CD8-positive, alpha-beta memory T cell (primary cell): ENCODE measurements at regions not wholly inside any gene's neighbourhood (a gene's known extent, or its start where the extent isn't known, plus 50 kb on each side); places are given as distances from the start of the nearest gene placed in this dataset.

Experiments used
- CTCF ChIA-PET: fragments of 350-600 bp; sonication (Branson Sonifier 250); formaldehyde crosslinking; loops from one replicate; lab custom pipeline; 2021; ENCODE audit warnings: antibody characterized with exemption; lab: Charles Lee
- POLR2A ChIA-PET: fragments of 350-600 bp; sonication (Branson Sonifier 250); formaldehyde crosslinking; loops from one replicate; lab custom pipeline; 2021; ENCODE audit warnings: antibody characterized with exemption; lab: Charles Lee
- DNase-seq, 5 donors: peaks; one replicate each; pipeline versions ENCODE4 v3.0.0 to v3.0.0-alpha.2; 2020 to 2022; ENCODE audit warnings: mixed read lengths in 1 of 5
- H3K27ac ChIP-seq: one replicate; pipeline ENCODE4 v1.7.0; 2013; ENCODE audit warnings: low read depth, mild to moderate bottlenecking, low read length, moderate library complexity
- H3K27me3 ChIP-seq: 2 replicates; pipeline ENCODE4 v1.7.0; 2013; ENCODE audit warnings: low read length, mild to moderate bottlenecking; ENCODE audit not compliant: insufficient read depth, poor library complexity, severe bottlenecking
- H3K36me3 ChIP-seq: 2 replicates; pipeline ENCODE4 v1.7.0; 2013; ENCODE audit warnings: mild to moderate bottlenecking, low read length, moderate library complexity; ENCODE audit not compliant: insufficient read depth
- H3K4me1 ChIP-seq: 2 replicates; pipeline ENCODE4 v1.7.0; 2013; ENCODE audit warnings: mild to moderate bottlenecking, low read length, moderate library complexity; ENCODE audit not compliant: insufficient read depth
- H3K4me3 ChIP-seq: 2 replicates; pipeline ENCODE4 v1.7.0; 2013; ENCODE audit warnings: mild to moderate bottlenecking, low read length
- H3K9me3 ChIP-seq: 2 replicates; pipeline ENCODE4 v1.7.0; 2013; ENCODE audit warnings: mild to moderate bottlenecking, low read length
- H3K27ac Mint-ChIP-seq, 8 donors: one replicate each; pipeline ENCODE4 v1.8.0; 2020 to 2021; ENCODE audit warnings: mixed read lengths in 8 of 8, mild to moderate bottlenecking in 6 of 8, inconsistent platforms in 3 of 8, moderate library complexity in 3 of 8
- H3K27me3 Mint-ChIP-seq, 2 donors: one replicate each; pipeline ENCODE4 v1.8.0; 2020 to 2021; ENCODE audit warnings: mixed read lengths in 2 of 2, mild to moderate bottlenecking in 1 of 2, moderate library complexity in 1 of 2
- H3K36me3 Mint-ChIP-seq, 3 donors: one replicate each; pipeline ENCODE4 v1.8.0; 2020 to 2021; ENCODE audit warnings: mixed read lengths in 3 of 3, inconsistent platforms in 1 of 3, mild to moderate bottlenecking in 1 of 3
- H3K4me1 Mint-ChIP-seq, 3 donors: one replicate each; pipeline ENCODE4 v1.8.0; 2020 to 2021; ENCODE audit warnings: mixed read lengths in 3 of 3, inconsistent platforms in 1 of 3, mild to moderate bottlenecking in 1 of 3
- H3K4me3 Mint-ChIP-seq, 7 donors: one replicate each; pipeline ENCODE4 v1.8.0; 2020 to 2021; ENCODE audit warnings: mixed read lengths in 7 of 7, mild to moderate bottlenecking in 6 of 7, moderate library complexity in 4 of 7, inconsistent platforms in 2 of 7
- H3K9me3 Mint-ChIP-seq, 5 donors: one replicate each; pipeline ENCODE4 v1.8.0; 2020 to 2022; ENCODE audit warnings: mixed read lengths in 5 of 5, mild to moderate bottlenecking in 3 of 5, moderate library complexity in 2 of 5, inconsistent platforms in 1 of 5

GRCh38 chr17:15885770-15886169 is 59.2 kb upstream of the ADORA2B start:
- Histone ChIP-seq H3K36me3 (no peaks in the 10 kb centered on the region), H3K4me1 (peaks cover 8% of the 10 kb centered on the region), H3K27ac (no peak overlapping the region), H3K4me3 (no peak overlapping the region), H3K9me3 (no peaks in the 10 kb centered on the region), H3K27me3 (no peaks in the 10 kb centered on the region)
- no peaks in the 10 kb centered on the region for H3K9me3 Mint-ChIP-seq
- DNase-seq, result no peak
- no peaks in the 10 kb centered on the region for H3K36me3 Mint-ChIP-seq
- POLR2A ChIA-PET, result no interaction called here
- H3K4me3 Mint-ChIP-seq, result no peak overlapping the region
- peaks cover 0 to 12% (median 0%) of the 10 kb centered on the region in 3 donors for H3K4me1 Mint-ChIP-seq
- peaks cover 0 to 7% of the 10 kb centered on the region in 2 donors for H3K27me3 Mint-ChIP-seq
- no peak overlapping the region for H3K27ac Mint-ChIP-seq
- CTCF ChIA-PET, result no interaction called here

- Mint-ChIP-seq H3K27ac (peak overlapping the region in 1 of 8 donors; percentile 2), H3K27me3 (peaks cover 0 to 7% of the 10 kb centered on the region in 2 donors), H3K4me3 (no peak overlapping the region), H3K4me1 (peaks cover 0 to 12% (median 0%) of the 10 kb centered on the region in 3 donors), H3K36me3 (no peaks in the 10 kb centered on the region), H3K9me3 (no peaks in the 10 kb centered on the region)
- ChIA-PET POLR2A (no interaction called here), CTCF (no interaction called here)
- no peaks in the 10 kb centered on the region for H3K27me3 ChIP-seq
- no peaks in the 10 kb centered on the region for H3K36me3 ChIP-seq
- H3K4me3 ChIP-seq, result no peak overlapping the region
- no peak for DNase-seq
- no peaks in the 10 kb centered on the region for H3K9me3 ChIP-seq
- H3K4me1 ChIP-seq, result peaks cover 8% of the 10 kb centered on the region
- no peak overlapping the region for H3K27ac ChIP-seq
Observed at GRCh38 chr17:15886221-15886620, 58.7 kb upstream of the ADORA2B start.

- Mint-ChIP-seq H3K4me3 (no peak overlapping the region), H3K27ac (peak overlapping the region in 1 of 8 donors; percentile 19), H3K27me3 (peaks cover 0 to 4% of the 10 kb centered on the region in 2 donors), H3K4me1 (peaks cover 0 to 12% (median 0%) of the 10 kb centered on the region in 3 donors), H3K36me3 (no peaks in the 10 kb centered on the region), H3K9me3 (no peaks in the 10 kb centered on the region)
- ChIA-PET POLR2A (no interaction called here), CTCF (no interaction called here)
- Histone ChIP-seq H3K4me3 (no peak overlapping the region), H3K9me3 (no peaks in the 10 kb centered on the region), H3K27ac (no peak overlapping the region), H3K36me3 (no peaks in the 10 kb centered on the region), H3K4me1 (peaks cover 8% of the 10 kb centered on the region), H3K27me3 (no peaks in the 10 kb centered on the region)
- DNase-seq, result no peak
Observed at GRCh38 chr17:15886804-15887203, 58.1 kb upstream of the ADORA2B start.

- Histone ChIP-seq H3K4me1 (peaks cover 8% of the 10 kb centered on the region), H3K27ac (no peak overlapping the region), H3K4me3 (no peak overlapping the region), H3K27me3 (no peaks in the 10 kb centered on the region), H3K9me3 (no peaks in the 10 kb centered on the region), H3K36me3 (no peaks in the 10 kb centered on the region)
- Mint-ChIP-seq H3K36me3 (no peaks in the 10 kb centered on the region), H3K4me1 (peaks cover 0 to 12% (median 0%) of the 10 kb centered on the region in 3 donors), H3K9me3 (no peaks in the 10 kb centered on the region), H3K27me3 (peaks cover 2% of the 10 kb centered on the region in 2 donors), H3K4me3 (no peak overlapping the region), H3K27ac (no peak overlapping the region)
- DNase-seq, result no peak
- ChIA-PET POLR2A (no interaction called here), CTCF (no interaction called here)
Observed at GRCh38 chr17:15888436-15888835, 56.5 kb upstream of the ADORA2B start.

- no peak for DNase-seq
- Mint-ChIP-seq H3K36me3 (no peaks in the 10 kb centered on the region), H3K4me1 (peaks cover 0 to 12% (median 0%) of the 10 kb centered on the region in 3 donors), H3K27me3 (peaks cover 0 to 7% of the 10 kb centered on the region in 2 donors), H3K4me3 (no peak overlapping the region), H3K27ac (no peak overlapping the region), H3K9me3 (no peaks in the 10 kb centered on the region)
- ChIA-PET POLR2A (no interaction called here), CTCF (no interaction called here)
- peaks cover 8% of the 10 kb centered on the region for H3K4me1 ChIP-seq
- no peaks in the 10 kb centered on the region for H3K36me3 ChIP-seq
- no peak overlapping the region for H3K27ac ChIP-seq
- no peaks in the 10 kb centered on the region for H3K9me3 ChIP-seq
- H3K27me3 ChIP-seq, result no peaks in the 10 kb centered on the region
- H3K4me3 ChIP-seq, result no peak overlapping the region
Observed at GRCh38 chr17:15890279-15890892, 54.5 kb upstream of the ADORA2B start.

GRCh38 chr17:15891318-15891717 is 53.6 kb upstream of the ADORA2B start:
- POLR2A ChIA-PET, result no interaction called here
- CTCF ChIA-PET, result no interaction called here
- H3K27ac ChIP-seq, result no peak overlapping the region
- H3K4me1 ChIP-seq, result peaks cover 8% of the 10 kb centered on the region
- Mint-ChIP-seq H3K27me3 (peaks cover 0 to 7% of the 10 kb centered on the region in 2 donors), H3K36me3 (no peaks in the 10 kb centered on the region), H3K4me3 (no peak overlapping the region), H3K9me3 (no peaks in the 10 kb centered on the region), H3K4me1 (peaks cover 0 to 11% (median 3%) of the 10 kb centered on the region in 3 donors), H3K27ac (no peak overlapping the region)
- H3K36me3 ChIP-seq, result no peaks in the 10 kb centered on the region
- DNase-seq, result no peak
- H3K4me3 ChIP-seq, result no peak overlapping the region
- no peaks in the 10 kb centered on the region for H3K9me3 ChIP-seq
- no peaks in the 10 kb centered on the region for H3K27me3 ChIP-seq

GRCh38 chr17:15892244-15892643 is 52.7 kb upstream of the ADORA2B start:
- Histone ChIP-seq H3K27me3 (no peaks in the 10 kb centered on the region), H3K4me1 (peaks cover 2% of the 10 kb centered on the region), H3K4me3 (no peak overlapping the region), H3K36me3 (no peaks in the 10 kb centered on the region), H3K27ac (no peak overlapping the region), H3K9me3 (no peaks in the 10 kb centered on the region)
- POLR2A ChIA-PET, result no interaction called here
- CTCF ChIA-PET, result no interaction called here
- no peaks in the 10 kb centered on the region for H3K9me3 Mint-ChIP-seq
- no peak overlapping the region for H3K27ac Mint-ChIP-seq
- no peak overlapping the region for H3K4me3 Mint-ChIP-seq
- peaks cover 0 to 10% (median 8%) of the 10 kb centered on the region in 3 donors for H3K4me1 Mint-ChIP-seq
- DNase-seq, result no peak
- no peaks in the 10 kb centered on the region for H3K36me3 Mint-ChIP-seq
- peaks cover 0 to 7% of the 10 kb centered on the region in 2 donors for H3K27me3 Mint-ChIP-seq

- Mint-ChIP-seq H3K27me3 (peaks cover 0 to 7% of the 10 kb centered on the region in 2 donors), H3K4me1 (peaks cover 4 to 18% (median 13%) of the 10 kb centered on the region in 3 donors), H3K4me3 (no peak overlapping the region), H3K36me3 (no peaks in the 10 kb centered on the region), H3K9me3 (no peaks in the 10 kb centered on the region), H3K27ac (peak overlapping the region in 1 of 8 donors; percentile 72)
- no peaks in the 10 kb centered on the region for H3K9me3 ChIP-seq
- no peak overlapping the region for H3K4me3 ChIP-seq
- POLR2A ChIA-PET, result no interaction called here
- no peaks in the 10 kb centered on the region for H3K36me3 ChIP-seq
- H3K27ac ChIP-seq, result no peak overlapping the region
- DNase-seq, result no peak
- no peaks in the 10 kb centered on the region for H3K27me3 ChIP-seq
- CTCF ChIA-PET, result no interaction called here
- peaks cover 3% of the 10 kb centered on the region for H3K4me1 ChIP-seq
Observed at GRCh38 chr17:15892731-15893657, 51.9 kb upstream of the ADORA2B start.
